Panc1 (cell line): ENCODE measurements at regions not wholly inside any gene's neighbourhood (a gene's known extent, or its start where the extent isn't known, plus 50 kb on each side); places are given as distances from the start of the nearest gene placed in this dataset.

Experiments
- CTCF ChIP-seq: fragments of 450-650 bp; IDR thresholded peaks from 2 replicates; pipeline ENCODE4 v1.5.1; 2017; ENCODE audit warnings: mild to moderate bottlenecking
- POLR2AphosphoS5 ChIP-seq: IDR thresholded peaks from 2 replicates; pipeline ENCODE4 v1.6.1; 2012; ENCODE audit warnings: mild to moderate bottlenecking, low read depth, low read length, moderate library complexity
- REST ChIP-seq, 2 experiments: IDR thresholded peaks; 2 replicates each; pipeline ENCODE4 v1.6.1; 2011 to 2012; ENCODE audit warnings: low read depth in 2 of 2, control low read depth in 1 of 2, low read length in 1 of 2, mild to moderate bottlenecking in 1 of 2, moderate library complexity in 1 of 2; ENCODE audit not compliant: insufficient read depth in 1 of 2

DNA sequence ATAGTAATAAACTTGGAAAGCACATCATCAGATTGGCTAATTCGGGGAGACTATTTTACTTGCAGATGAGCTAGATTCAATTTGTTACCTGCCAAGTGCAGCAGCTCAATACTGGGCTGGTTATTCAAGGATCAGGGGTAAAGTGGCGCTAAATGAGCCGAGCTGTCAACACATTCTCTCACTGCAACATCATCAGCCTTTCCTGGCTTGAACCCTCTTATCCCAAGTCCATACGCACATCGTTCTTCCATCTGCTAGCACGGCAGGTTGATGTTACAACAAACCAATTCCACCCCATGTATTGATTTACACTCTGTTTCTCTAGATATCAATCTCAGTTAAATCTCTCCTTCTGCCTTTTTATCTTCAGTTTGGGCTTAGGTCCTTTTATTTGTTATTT, 2101.5 kb upstream of the AGA start:
- no peak for TF ChIP-seq POLR2AphosphoS5
- no peak for TF ChIP-seq REST (IDR thresholded peaks at IDR 0.05; ENCODE audit: insufficient read depth in 1 of 2, low read depth in 2 of 2, low read length in 1 of 2)
- TF ChIP-seq CTCF = no peak
